K562 (cell line): ENCODE measurements at regions not wholly inside any gene's neighbourhood (a gene's known extent, or its start where the extent isn't known, plus 50 kb on each side); places are given as distances from the start of the nearest gene placed in this dataset.

ENCODE experiments used
- CHD4 ChIP-seq: fragments of 200-600 bp; sonication (generic); IDR thresholded peaks from 3 replicates; pipeline ENCODE4 v1.6.1; 2012; ENCODE audit warnings: low read depth, mild to moderate bottlenecking, mixed read lengths, low read length, inconsistent platforms; ENCODE audit not compliant: insufficient read depth, insufficient replicate concordance, poor library complexity, severe bottlenecking
- ZBTB49 ChIP-seq: sonication (generic); formaldehyde crosslinking; IDR thresholded peaks from 2 replicates; pipeline ENCODE4 v1.8.0; 2022; ENCODE audit warnings: missing genetic modification reagents, mild to moderate bottlenecking, borderline replicate concordance
- ZNF609 ChIP-seq: sonication (generic); formaldehyde crosslinking; IDR thresholded peaks from 2 replicates; pipeline ENCODE4 v1.8.1; 2023; ENCODE audit warnings: missing genetic modification reagents, mild to moderate bottlenecking, borderline replicate concordance

DNA sequence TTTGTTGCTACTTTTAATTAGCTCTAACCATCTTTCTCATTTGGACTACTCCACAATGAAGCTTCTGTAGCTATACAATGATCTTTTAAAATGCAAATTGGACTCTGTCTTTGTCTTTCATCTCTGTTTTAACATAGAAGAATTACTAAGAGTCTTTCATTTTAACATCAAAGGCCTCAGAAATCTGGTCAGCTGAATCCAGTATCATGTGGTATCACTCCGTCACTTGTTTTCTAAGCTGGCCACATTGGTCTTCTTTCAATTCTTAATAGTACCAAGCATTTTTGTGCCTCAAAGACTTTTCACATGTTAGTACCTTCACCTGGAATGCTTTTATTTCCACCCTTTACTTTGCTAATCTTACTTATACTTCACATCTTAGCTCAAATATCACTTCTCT is 95.5 kb upstream of the SLC16A7 start (continued):
- TF ChIP-seq ZNF609 (CRISPR knock-in tag) (no peak), CHD4 (no peak), ZBTB49 (CRISPR knock-in tag) (no peak)
